Suprapubic skin (tissue), 4 donors: ENCODE measurements at regions not wholly inside any gene's neighbourhood (a gene's known extent, or its start where the extent isn't known, plus 50 kb on each side); places are given as distances from the start of the nearest gene placed in this dataset.

Experiments used
- CTCF ChIP-seq, 2 donors: fragments of 200-600 bp in 1 of 2; fragments of 450-650 bp in 1 of 2; sonication (generic) in 1 of 2; IDR thresholded peaks; one replicate each; pipeline ENCODE4 v1.5.1; 2016 to 2019; ENCODE audit warnings: antibody characterized with exemption in 2 of 2, mild to moderate bottlenecking in 1 of 2, moderate library complexity in 1 of 2
- EP300 ChIP-seq: sonication (generic); formaldehyde crosslinking; IDR thresholded peaks from one replicate; pipeline ENCODE4 v1.6.1; 2017; ENCODE audit warnings: antibody characterized with exemption
- POLR2AphosphoS5 ChIP-seq, 3 donors: sonication (generic); formaldehyde crosslinking; IDR thresholded peaks; one replicate each; pipeline ENCODE4 v1.6.1; 2017; ENCODE audit warnings: antibody characterized with exemption in 3 of 3

GRCh38 chr15:70387993-70388392, 290.3 kb upstream of the TLE3 start:
- no peak for TF ChIP-seq POLR2AphosphoS5 (IDR thresholded peaks at IDR 0.05)
- no peak for TF ChIP-seq EP300
- TF ChIP-seq CTCF (IDR thresholded peaks at IDR 0.05) = no peak
